Lung (tissue), 11 donors: ENCODE measurements at regions not wholly inside any gene's neighbourhood (a gene's known extent, or its start where the extent isn't known, plus 50 kb on each side); places are given as distances from the start of the nearest gene placed in this dataset.

Experiments
- ATAC-seq: fragments of 200-7000 bp; cut with Tn5 transposase; one replicate; pipeline ENCODE4 v1.9.1; 2020; ENCODE audit warnings: moderate number of reproducible peaks; ENCODE audit not compliant: insufficient read depth, low FRiP score
- DNase-seq, 3 donors: peaks; one replicate each; pipeline ENCODE4 v3.0.0-alpha.2; 2013 to 2017
- H3K27ac ChIP-seq, 2 donors: one replicate each; pipeline ENCODE4 v1.5.1; 2013; ENCODE audit warnings: mild to moderate bottlenecking in 2 of 2, moderate library complexity in 2 of 2, control low read depth in 1 of 2, inconsistent platforms in 1 of 2, low read depth in 1 of 2, low read length in 1 of 2
- H3K27me3 ChIP-seq, 3 donors: one replicate each; pipeline ENCODE4 v1.5.1; 2013; ENCODE audit warnings: low read length in 2 of 3; ENCODE audit not compliant: control insufficient read depth in 3 of 3, insufficient read depth in 3 of 3
- H3K36me3 ChIP-seq, 4 donors: one replicate each; pipeline ENCODE4 v1.5.1; 2013; ENCODE audit warnings: low read length in 4 of 4, mild to moderate bottlenecking in 1 of 4, moderate library complexity in 1 of 4; ENCODE audit not compliant: control insufficient read depth in 4 of 4, insufficient read depth in 4 of 4
- H3K4me1 ChIP-seq, 5 donors: one replicate each; pipeline ENCODE4 v1.5.1; 2013; ENCODE audit warnings: low read length in 5 of 5, mild to moderate bottlenecking in 2 of 5, moderate library complexity in 1 of 5; ENCODE audit not compliant: control insufficient read depth in 5 of 5, insufficient read depth in 5 of 5
- H3K4me3 ChIP-seq: one replicate; pipeline ENCODE4 v1.5.1; 2013; ENCODE audit warnings: mild to moderate bottlenecking, control low read depth, moderate library complexity
- H3K9ac ChIP-seq, 2 donors: one replicate each; pipeline ENCODE4 v1.5.1; 2013; ENCODE audit warnings: low read length in 2 of 2, control low read depth in 1 of 2; ENCODE audit not compliant: insufficient read depth in 1 of 2
- H3K9me3 ChIP-seq, 4 donors: one replicate each; pipeline ENCODE4 v1.5.1; 2013; ENCODE audit warnings: low read length in 3 of 4, mild to moderate bottlenecking in 1 of 4, moderate library complexity in 1 of 4; ENCODE audit not compliant: control insufficient read depth in 4 of 4, insufficient read depth in 3 of 4
- CTCF ChIP-seq: IDR thresholded peaks from 2 replicates; pipeline ENCODE4 v1.5.1; 2012; ENCODE audit warnings: mild to moderate bottlenecking; ENCODE audit errors: control extremely low read depth, extremely low read depth
- WGBS, 2 donors: extraction: QIAGEN DNeasy Blood & Tissue Kit; methylation state at CpG; one replicate each; pipeline ENCODE4 v1.1.7; 2013; 5-methylcytosine and 5-hydroxymethylcytosine counted together
- donor health status: control.
- donor health status: control.
- donor health status: Bipolar disorder and iron deficiency.
- donor health status: healthy.
- donor health status: DM: yes; HTN: yes; CAD: no.

- no peak overlapping the region for H3K9ac ChIP-seq
- H3K9me3 ChIP-seq = no peaks in the 10 kb centered on the region
- DNase-seq = no peak
- H3K36me3 ChIP-seq = peaks cover 0 to 2% (median 0%) of the 10 kb centered on the region in 4 donors
- no peak overlapping the region for H3K27ac ChIP-seq
- 62 to 83% methylated on average over 2 of the region's 2 CpGs for WGBS, 2 donors
- peaks cover 0 to 12% (median 6%) of the 10 kb centered on the region in 5 donors for H3K4me1 ChIP-seq
- no peak overlapping the region for H3K4me3 ChIP-seq
- no peaks in the 10 kb centered on the region for H3K27me3 ChIP-seq
- no peak for ATAC-seq
- no peak for TF ChIP-seq CTCF
Measured at GRCh38 chr1:232524056-232524455, 105.9 kb downstream of the SIPA1L2 start.

GRCh38 chr1:232522189-232522588 is 107.7 kb downstream of the SIPA1L2 start:
- DNase-seq (no peak), ATAC-seq (no peak)
- no peak for TF ChIP-seq CTCF
- Histone ChIP-seq H3K9ac (no peak overlapping the region), H3K4me3 (no peak overlapping the region), H3K9me3 (no peaks in the 10 kb centered on the region), H3K27me3 (no peaks in the 10 kb centered on the region), H3K27ac (no peak overlapping the region), H3K36me3 (peaks cover 0 to 2% (median 0%) of the 10 kb centered on the region in 4 donors), H3K4me1 (peaks cover 0 to 11% (median 6%) of the 10 kb centered on the region in 5 donors)
- WGBS, 2 donors = 91 to 95% methylated on average over 1 of the region's 1 CpG

GRCh38 chr1:232521660-232522059 is 108.3 kb downstream of the SIPA1L2 start:
- H3K27ac ChIP-seq = no peak overlapping the region
- no peak for TF ChIP-seq CTCF
- peaks cover 0 to 2% (median 0%) of the 10 kb centered on the region in 4 donors for H3K36me3 ChIP-seq
- H3K9ac ChIP-seq = no peak overlapping the region
- no peak overlapping the region for H3K4me3 ChIP-seq
- no peak for DNase-seq
- ATAC-seq = no peak
- WGBS, 2 donors = 95 to 96% methylated on average over 1 of the region's 1 CpG
- H3K9me3 ChIP-seq = no peaks in the 10 kb centered on the region
- peaks cover 0 to 11% (median 5%) of the 10 kb centered on the region in 5 donors for H3K4me1 ChIP-seq
- no peaks in the 10 kb centered on the region for H3K27me3 ChIP-seq

GRCh38 chr1:232519186-232519585 is 110.7 kb downstream of the SIPA1L2 start:
- 75 to 87% methylated on average over 11 of the region's 11 CpGs for WGBS, 2 donors
- no peak for ATAC-seq
- no peak for TF ChIP-seq CTCF
- H3K9me3 ChIP-seq = no peaks in the 10 kb centered on the region
- peaks cover 0 to 9% (median 6%) of the 10 kb centered on the region in 5 donors for H3K4me1 ChIP-seq
- peaks cover 6 to 10% (median 8%) of the 10 kb centered on the region in 4 donors for H3K36me3 ChIP-seq
- H3K27ac ChIP-seq = no peak overlapping the region
- H3K4me3 ChIP-seq = no peak overlapping the region
- H3K27me3 ChIP-seq = no peaks in the 10 kb centered on the region
- no peak overlapping the region for H3K9ac ChIP-seq
- no peak for DNase-seq
